PC-9 (cell line): ENCODE measurements at regions not wholly inside any gene's neighbourhood (a gene's known extent, or its start where the extent isn't known, plus 50 kb on each side); places are given as distances from the start of the nearest gene placed in this dataset.

Source experiments
- CTCF ChIP-seq: fragments of 200-600 bp; sonication (generic); conservative IDR thresholded peaks from 2 replicates; pipeline ENCODE4 v1.6.1; 2017; ENCODE audit warnings: mixed run types, antibody characterized with exemption, mild to moderate bottlenecking, moderate library complexity
- EZH2 ChIP-seq: fragments of 200-600 bp; sonication (generic); IDR thresholded peaks from 2 replicates; pipeline ENCODE4 v1.8.0; 2017; ENCODE audit warnings: antibody characterized with exemption, low read depth

- no peak for TF ChIP-seq CTCF
- no peak for TF ChIP-seq EZH2
Measured at GRCh38 chr18:22872900-22873537, 60.1 kb upstream of the RBBP8 start.
